Glomerular visceral epithelial cell (primary cell): ENCODE measurements at regions not wholly inside any gene's neighbourhood (a gene's known extent, or its start where the extent isn't known, plus 50 kb on each side); places are given as distances from the start of the nearest gene placed in this dataset.
"Not testable (repeated sequence)": the region's sequence is repeated elsewhere in the genome, so short reads cannot be mapped to it uniquely, and the experiment has no call there.

Experiments used
- DNase-seq: peaks from one replicate; pipeline ENCODE4 v3.0.0-alpha.2; 2016; ENCODE audit errors: extremely low spot score

DNA sequence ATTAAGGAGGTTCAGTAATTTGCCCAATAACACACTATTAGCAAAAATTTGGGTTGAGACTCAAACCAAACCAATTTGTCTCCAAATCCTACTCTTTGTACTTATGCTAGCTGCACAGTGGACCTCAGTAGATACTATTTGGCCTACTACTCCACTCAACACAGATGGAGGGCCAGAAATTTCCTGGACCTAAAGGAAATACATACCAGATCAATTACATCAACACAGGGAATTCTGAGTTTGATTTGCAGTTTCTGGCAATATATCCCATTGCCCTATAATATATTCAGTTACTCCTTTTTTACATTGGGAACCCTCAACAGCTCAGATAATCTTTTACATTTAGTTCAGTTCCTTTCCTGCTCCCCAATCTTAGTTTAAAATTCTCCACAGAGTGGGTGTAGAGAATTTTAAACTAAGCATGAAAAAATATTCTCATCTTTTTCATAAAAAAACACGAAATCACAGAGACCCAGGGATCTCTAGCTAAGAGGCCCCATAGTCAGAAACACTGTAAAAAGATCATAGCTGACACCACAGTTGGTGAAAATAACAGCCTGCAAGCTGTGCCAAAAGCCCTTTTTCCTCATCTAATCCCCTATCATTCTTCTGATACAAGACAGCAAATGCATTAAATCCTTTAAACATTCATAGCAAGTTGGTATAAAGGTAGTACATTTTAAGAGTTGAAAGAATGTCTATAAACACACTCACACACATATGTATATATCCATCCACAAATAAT is 317.7 kb upstream of the ESRRG start:
- DNase-seq = no peak

DNA sequence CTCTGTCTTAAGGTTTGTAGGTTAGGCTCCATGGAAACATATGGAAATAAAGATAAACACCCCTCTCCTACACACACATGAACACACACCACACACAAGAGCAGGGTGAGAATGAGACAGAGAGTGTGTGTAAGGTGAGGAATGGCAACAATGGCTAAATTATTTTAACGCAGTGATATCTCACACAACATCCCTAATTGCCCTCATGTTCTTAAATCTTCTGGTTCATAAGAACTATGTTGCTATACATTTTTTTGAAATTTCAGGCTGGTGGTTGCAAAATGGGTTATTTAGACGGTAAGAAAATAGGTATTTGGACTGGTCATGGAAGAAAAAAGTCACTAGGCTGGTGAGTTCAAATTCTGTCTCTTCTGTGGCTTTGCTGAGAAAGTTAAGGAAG is 316.7 kb upstream of the ESRRG start:
- no peak for DNase-seq

DNA sequence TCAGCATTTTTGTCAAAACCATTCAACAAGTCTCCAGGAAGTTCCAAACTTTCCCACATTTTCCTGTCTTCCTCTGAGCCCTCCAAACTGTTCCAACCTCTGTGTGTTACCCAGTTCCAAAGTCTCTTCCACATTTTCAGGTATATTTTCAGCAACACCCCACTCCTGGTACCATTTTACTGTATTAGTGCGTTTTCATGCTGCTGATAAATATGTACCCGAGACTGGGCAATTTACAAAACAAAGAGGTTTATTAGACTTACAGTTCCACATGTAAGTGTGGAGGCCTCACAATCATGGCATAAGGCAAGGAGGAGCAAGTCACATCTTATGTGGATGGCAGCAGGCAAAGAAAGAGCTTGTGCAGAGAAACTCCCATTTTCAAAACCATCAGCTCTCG is 315.9 kb upstream of the ESRRG start:
- DNase-seq = not testable (repeated sequence)

DNA sequence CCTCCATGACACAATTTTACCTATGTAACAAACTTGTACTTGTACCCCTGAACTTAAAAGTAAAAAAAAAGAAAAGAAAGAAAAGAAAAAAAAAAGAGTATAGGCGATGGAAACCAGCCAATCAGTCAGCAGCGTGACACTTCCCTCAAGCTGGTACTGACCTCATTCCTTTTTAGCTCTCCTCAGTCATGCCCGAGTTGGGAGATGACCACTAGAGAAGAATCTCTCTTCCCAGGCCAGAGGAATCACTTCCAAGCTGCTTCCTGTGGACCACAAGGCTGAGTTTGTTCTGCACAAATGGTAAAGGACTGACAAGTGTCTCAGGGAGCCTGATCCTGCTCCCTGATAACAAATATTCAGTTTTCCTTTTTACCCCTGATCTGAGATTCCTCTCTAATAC is 313.5 kb upstream of the ESRRG start:
- DNase-seq = no peak

DNA sequence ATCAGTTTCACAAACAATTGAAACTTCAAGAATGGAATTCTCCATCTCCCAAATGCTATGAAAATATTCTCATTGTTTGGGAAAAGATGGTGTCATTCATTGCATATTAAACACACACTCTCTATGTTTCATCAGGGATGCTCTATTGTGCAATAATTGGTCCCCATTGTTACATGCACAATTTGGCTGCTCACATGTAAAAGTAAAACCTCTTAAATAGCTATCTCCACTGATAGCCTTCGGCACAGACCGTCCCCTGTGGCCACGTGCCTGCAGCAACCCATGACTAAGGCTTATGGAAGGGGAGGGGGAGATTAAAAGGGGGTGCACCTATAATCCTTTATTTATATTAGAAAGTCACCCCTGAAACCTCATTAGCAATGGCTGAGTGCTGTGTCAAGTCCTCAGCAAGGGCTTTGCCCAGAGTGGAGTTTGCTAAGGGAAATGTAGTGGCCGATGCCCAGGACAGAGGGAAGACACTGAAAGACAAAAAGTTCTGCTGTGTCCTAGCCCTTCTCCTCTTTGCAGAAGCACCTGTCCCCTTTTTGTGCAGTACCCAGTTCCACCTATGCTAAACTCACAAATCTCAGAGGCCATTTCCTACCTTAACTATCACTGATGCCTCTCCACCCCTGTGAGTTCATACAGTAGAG is 309.6 kb upstream of the ESRRG start:
- DNase-seq = no peak

DNA sequence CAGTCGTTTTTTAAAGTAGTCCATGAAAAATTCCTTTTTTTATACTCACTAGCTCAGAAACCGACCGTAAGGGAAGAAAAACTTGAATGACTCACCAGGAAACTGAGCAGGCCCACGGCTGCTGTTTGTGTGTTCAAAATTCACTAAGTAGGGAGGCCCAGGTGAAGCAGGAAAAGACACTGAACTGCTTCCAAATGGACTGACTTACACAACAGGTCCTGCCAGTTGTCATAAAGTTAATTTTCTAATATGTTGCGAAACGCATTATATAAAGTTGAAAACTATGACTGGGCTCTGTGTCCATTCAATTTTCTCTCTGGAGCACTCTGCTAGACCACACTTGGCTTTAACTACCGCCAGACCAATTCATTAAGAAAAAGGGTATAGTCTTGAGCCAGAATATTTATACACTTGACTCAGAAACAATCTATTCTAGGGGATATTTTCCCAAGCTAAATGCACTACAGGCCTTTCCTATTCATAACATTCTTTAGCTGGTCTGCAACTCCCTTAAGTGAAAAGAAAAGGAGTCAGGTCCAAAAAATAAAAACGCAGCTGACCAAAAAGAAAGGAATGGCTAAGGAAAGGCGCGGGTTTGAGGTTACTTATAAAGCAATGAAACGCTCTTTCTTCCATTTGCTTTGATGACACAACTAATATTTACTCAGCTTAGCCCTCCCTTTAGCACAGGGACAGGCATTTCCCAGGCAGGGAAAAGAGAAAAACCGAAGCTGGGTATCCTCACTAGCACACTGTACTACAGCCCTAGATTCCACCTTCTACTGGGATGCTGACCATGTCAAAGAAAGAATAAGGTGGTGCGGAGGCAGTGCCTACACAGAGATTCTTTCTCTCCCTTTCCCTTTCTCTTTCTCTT is 306.3 kb upstream of the ESRRG start:
- peak; percentile 79 for DNase-seq

DNA sequence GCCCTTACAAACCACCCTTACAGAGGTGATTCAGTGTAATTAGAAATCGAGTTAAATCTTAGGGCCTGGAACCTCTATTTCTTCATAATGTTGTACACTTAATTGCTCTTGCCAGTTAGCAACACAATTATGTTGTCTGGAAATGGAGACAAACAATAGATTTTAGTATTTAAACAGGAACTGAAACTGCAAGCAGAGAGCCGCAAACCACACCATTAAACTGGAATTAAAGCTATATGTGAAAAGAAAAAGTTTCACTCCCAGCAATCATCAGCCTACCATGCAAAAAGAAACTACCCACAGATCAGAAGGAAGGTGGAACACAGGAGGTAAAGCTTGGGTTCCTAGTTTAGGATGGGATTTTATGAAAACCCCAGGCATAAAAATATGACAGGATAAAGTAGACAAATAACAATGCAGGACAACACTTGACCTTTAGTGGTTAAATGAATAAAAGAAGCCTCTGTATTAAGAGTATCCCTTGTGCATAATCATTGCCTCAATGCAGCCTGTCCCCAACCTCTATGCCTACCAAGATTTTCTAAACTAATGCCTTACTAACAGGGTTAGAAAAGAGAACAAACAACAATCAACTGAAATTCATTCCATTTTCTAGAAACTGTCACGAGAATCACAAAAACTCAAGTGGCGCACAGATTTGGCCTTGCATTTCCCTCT is 304.3 kb upstream of the ESRRG start:
- DNase-seq = no peak

DNA sequence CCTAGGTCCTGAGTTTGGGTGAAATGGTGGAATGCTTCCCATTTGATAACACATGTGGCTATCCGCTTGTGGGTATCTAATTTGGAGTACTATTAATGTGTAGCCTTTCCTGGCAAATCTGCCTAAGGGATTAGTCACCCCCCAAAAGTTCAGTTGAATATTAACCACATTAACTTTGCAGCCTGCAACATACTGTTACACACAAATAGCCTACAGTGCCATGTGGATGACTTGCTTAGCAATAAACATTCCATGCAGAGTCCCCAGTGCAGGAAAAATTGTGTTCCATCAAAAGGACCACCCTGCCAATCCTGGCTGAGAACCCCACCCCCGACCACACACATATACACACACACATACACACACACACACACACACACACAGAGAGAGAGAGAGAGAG is 303.3 kb upstream of the ESRRG start:
- DNase-seq = peak; percentile 82

DNA sequence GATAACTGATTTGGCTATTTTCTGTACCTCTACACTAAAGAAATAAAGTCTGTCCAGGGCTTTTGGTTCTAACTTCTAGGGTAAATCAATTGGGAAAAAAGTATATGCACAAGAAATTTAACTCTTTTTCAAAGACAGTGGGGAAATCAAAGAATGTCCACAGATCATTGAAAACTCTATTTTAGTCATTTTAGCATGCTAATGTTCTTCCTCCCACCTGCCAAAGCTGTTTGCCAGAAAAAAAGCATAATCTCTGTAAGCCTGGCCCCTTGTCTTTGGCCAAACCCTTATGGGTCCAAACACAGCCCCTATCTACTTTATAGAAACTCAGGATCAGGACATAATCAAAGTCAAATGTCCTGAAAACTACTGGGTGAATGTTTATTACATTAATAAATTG is 302.2 kb upstream of the ESRRG start:
- no peak for DNase-seq

DNA sequence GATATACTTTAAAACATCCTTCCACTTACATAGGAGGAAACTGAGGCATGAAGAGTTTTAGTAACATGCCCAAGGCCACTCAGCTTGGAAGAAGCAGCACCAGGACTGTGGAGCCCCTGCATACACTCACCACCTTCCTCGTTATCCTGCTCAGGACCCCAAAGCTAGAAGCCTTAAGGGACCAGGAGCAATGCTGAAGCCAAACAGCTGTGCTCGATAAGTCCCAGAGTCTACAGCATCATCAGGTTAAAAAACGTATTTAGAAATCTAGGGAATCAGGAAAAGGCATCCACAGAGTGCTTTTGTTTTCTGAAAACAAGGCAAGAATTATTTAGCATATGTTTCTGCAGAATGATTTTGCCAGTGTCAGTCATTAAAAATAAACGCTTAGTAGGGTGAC is 301.7 kb upstream of the ESRRG start:
- no peak for DNase-seq

DNA sequence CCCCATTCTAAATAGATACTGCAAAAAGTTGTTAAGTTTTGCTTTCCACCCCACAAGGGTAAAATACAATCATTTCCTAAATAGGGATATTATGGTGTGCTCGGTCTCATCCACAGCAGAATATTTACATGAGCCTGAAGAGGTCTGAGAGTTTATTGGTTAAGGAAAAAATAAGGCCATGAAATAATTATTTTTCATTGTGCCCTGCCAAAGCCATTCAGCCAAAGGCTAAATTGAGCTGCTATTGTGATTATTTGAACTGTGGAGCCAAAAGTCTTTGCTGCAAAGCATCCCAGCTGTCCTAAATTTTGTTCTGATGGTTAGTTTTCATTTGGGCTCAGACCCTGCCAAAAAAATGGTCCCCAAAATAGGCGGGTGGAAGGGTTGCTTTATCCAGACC is 298.7 kb upstream of the ESRRG start:
- DNase-seq = no peak

DNA sequence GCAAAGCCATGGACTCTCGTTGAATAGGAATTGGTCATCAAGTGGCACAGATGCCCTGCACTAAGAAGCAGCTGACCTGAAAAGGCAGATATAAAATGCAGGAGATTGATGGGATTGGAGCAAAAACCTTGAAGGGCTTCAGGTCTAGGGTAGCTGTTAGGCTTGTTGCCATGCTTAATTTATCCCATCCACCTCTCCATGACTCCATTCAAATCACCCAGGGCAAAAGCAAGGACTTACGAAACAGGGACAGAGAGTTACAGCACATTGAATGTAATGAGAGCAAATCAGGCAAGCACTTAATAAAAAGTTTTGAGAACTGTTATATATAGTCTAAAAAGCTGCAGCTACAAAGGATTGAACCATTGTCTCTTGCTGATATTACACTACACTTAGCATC is 298.2 kb upstream of the ESRRG start:
- no peak for DNase-seq

DNA sequence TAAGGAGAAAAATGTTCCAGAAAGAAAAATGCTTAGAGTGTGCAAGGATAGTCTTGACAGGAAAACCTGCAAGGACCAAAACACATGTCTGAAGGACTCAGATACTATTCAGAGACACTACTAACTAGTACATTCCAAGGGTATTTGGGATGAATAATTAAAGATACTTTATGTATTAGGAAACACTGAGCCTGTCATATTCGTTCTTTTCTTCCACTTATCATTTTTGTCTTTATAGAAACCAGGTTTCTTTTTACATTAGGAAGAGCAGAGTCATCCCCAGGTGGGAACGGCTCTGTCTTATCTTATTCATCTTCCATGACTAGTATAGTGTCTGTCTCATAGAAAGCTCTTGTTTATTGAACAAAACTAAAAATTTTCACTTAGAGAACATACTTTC is 296.2 kb upstream of the ESRRG start:
- no peak for DNase-seq

DNA sequence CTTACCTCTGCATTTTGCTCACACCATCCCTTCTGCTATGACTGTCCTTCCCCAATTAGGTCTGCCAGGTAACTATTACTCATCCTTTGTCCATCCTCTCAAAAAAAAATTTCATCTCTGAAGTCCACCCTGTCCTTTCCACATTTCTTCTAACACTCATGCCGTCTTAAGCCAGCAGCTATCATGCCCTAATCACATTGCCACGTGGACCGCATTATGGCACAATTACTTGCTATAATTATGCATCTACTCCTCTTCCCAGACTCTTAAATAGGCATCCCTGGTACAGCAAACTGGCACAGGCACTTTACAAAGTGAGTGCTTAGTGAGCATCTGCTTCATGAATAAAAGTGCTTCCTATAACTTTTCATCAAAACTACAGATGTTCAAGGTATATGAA is 295.4 kb upstream of the ESRRG start:
- no peak for DNase-seq

DNA sequence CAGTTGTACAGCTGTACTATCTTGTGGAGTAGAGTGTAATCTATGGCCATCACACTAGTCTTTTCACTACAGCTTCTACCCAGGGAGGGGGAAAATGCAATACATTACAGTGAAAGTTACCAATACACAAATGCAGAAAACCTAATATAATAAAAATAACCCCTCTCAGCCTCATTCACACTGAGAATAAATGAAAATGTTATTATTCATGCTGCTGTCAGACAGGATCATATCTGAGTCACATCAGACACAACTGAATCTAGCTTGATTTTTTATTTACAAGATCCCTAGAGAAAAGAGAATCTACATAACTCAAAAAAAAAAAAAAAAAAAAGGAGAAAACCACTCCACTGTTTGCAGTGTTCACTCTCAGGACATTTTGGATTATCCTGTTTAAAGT is 293.9 kb upstream of the ESRRG start:
- no peak for DNase-seq

DNA sequence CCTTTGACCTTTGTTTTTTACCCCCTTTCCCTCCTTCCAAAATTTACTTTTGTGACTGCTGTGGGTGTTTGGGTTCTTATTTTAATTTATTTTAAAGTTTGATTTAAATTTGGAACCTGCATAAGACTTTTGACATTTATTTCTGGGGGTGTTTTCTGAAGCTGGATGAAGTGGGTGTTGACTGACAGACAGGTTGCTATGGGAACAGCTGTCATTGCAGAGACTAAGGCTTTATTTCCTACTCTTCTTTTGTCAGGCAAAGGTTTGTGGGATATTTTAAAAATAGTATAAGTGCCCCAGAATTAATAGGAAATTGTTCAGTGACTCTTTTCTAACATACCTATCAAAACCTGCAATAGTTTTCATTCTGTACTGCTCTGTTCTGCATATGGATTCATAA is 290.8 kb upstream of the ESRRG start:
- DNase-seq = no peak

DNA sequence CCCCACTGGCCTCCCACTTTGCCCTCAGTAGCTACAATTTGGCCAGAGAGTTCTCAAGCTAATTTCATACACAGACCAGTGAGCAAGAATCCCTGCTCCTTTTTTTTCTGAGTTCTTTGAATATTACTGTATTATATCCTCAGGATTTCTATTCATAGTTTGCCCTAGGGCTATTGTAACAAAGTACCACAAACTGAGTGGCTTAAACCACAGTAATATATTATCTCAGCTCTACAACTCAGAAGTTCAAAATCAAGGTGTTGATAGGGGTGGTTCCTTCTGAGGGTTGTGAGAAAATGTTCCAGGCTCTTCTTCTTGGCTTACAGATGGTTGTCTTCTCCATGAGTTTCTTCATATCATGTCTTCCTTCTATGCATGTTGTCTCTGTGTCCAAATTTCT is 289.4 kb upstream of the ESRRG start:
- DNase-seq = no peak

DNA sequence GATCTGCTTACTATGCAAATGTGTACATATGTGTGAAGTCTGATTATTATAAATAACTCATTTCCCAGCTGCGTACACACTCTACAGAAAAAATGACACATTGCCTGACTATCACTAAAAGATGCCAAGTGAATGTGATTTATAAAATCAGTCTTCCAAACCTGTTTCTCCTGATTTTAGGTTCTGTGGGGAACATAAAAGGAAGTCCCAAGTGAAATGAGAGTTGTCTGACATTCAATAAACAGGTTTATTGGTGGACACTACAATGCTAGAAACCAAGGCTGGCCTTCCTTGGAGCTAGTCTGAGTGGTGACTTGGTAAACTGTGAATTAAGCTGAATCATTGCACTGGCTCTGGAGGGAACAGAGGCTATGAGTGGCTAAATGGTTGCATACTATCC is 287.9 kb upstream of the ESRRG start:
- DNase-seq = no peak

DNA sequence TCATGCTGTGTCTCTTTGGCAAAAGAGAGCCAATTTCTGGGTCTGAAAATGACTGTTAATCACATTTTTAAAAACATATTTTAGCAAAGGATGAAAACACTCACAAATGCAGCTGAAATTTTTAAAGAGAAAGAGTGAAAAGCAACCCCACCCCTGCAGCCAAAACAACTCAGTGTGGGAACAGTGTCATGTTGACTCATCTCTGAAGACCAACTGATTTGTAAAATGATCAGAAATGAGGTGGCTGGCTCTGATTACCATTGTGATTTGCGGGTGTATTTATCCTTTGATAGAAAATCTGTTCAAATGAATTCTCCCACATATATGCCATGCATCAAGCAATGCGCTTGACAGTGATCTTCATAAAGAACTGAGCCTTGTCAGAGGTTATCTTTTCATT is 287.0 kb upstream of the ESRRG start:
- no peak for DNase-seq

DNA sequence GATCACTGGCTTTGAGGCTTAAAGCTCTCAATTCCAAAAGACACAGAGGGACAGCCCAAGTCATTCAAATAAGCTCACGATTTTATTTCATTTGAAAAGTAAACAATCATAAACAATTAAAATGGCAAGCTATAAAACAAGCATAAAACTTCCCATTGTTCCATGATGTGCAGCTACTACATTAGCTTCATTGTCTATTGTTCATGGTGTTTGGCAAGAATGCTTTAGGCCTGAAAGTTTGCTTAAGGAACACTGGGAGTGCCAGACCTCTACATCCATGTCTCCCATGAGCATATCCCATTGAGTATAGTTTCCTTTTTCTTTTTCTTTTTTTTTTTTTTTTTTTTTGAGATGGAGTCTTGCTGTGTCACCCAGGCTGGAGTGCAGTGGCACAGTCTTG is 286.1 kb upstream of the ESRRG start:
- no peak for DNase-seq

DNA sequence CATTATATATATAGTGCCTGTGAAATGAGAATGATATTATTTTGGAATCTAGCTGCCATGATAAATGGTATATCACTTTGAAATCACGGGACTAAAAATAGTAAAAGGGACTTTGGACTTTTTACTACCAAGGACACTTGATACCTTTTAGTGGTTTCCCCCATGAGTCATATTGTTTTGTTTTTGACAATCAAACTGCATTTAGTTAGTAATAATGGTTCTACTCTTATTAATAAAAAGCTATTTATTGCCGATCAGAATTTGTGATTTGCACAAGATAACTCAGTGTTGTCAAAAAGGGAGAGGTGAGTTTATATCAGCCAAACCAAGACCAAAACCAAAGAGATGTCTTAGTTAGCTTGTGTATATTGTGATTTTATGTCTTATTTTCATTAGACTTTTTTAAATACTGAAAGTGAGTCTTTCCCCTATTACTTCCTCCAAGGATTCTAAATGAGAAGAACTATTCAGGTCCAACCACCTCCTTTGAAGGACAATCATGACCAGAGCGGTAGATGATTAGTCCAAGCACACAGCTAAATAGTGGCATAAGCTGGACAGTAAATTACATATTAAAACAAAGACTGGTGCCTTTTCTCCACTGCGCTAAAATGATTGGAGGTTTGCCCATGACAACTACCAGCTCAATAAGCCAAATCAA is 281.7 kb upstream of the ESRRG start:
- no peak for DNase-seq

DNA sequence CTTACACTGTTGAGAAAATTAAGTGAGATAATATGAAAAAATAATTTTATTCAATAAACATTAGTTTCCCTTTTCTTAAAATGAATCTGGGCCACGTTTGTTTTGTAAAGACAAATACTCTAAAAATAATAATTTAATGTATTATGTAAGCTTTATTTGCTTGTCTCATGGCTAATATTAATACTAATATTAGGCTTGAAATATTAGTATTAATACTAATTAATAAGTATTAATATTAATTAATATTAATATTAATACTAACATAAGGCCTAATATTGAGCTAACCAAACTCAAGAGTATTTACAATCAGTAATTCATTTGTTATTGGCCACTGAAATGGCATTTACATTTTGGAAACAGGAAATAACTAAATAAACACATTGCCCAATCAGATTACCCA is 280.1 kb upstream of the ESRRG start:
- no peak for DNase-seq
